ENCODE measurements at regions not wholly inside any gene's neighbourhood (a gene's known extent, or its start where the extent isn't known, plus 50 kb on each side); places are given as distances from the start of the nearest gene placed in this dataset.

GRCh38 chr4:34289962-34290361, 1954.4 kb downstream of the ARAP2 start:
- no peak overlapping the region for H2BK5ac ChIP-seq (ENCODE audit: low read depth, low read length, poor library complexity, severe bottlenecking)
- H2BK15ac ChIP-seq (ENCODE audit: low read depth, poor library complexity, severe bottlenecking), result no peak overlapping the region
- H3K4me2 ChIP-seq (ENCODE audit: low read length, poor library complexity, severe bottlenecking), result no peak overlapping the region
- peak overlapping the region; percentile 31 for H3K9ac ChIP-seq (ENCODE audit: low read length)
- no peak overlapping the region for H3K4ac ChIP-seq (ENCODE audit: low read depth in 1 of 2, low read length in 2 of 2)
- no peak overlapping the region for H2BK12ac ChIP-seq (ENCODE audit: low read length in 2 of 2)
- H2AFZ ChIP-seq (ENCODE audit: low read depth, low read length), result no peak overlapping the region
- no peak overlapping the region for H3K4me3 ChIP-seq (ENCODE audit: insufficient read depth in 1 of 2, low read depth in 1 of 2, low read length in 2 of 2)
- H3K79me1 ChIP-seq (replicated peaks; ENCODE audit: low read length, poor library complexity, severe bottlenecking), result no peaks in the 10 kb centered on the region
- no peak overlapping the region for H4K8ac ChIP-seq (ENCODE audit: low read length)
- no peaks in the 10 kb centered on the region for H3K27me3 ChIP-seq (ENCODE audit: control insufficient read depth in 1 of 2, insufficient read depth in 1 of 2, low read length in 2 of 2)
- no peak for DNase-seq
- H3K36me3 ChIP-seq (ENCODE audit: control insufficient read depth in 1 of 2, insufficient read depth in 2 of 2, low read depth in 1 of 2, low read length in 2 of 2), result no peaks in the 10 kb centered on the region
- H3K4me1 ChIP-seq (ENCODE audit: control insufficient read depth, insufficient read depth, low read depth, low read length), result no peaks in the 10 kb centered on the region
- no peak overlapping the region for H4K91ac ChIP-seq (ENCODE audit: low read length)
- H3K23ac ChIP-seq (ENCODE audit: low read length in 2 of 2), result no peak overlapping the region
- H3K27ac ChIP-seq (ENCODE audit: low read length, poor library complexity, severe bottlenecking), result no peak overlapping the region
- H2AK5ac ChIP-seq (ENCODE audit: low read length, severe bottlenecking), result no peak overlapping the region
- no peak overlapping the region for H3K14ac ChIP-seq (ENCODE audit: low read length in 2 of 2)
- no peak overlapping the region for H2BK120ac ChIP-seq (ENCODE audit: low read depth, low read length)
- no peaks in the 10 kb centered on the region for H3K9me3 ChIP-seq (ENCODE audit: control insufficient read depth, low read length)
- H3K18ac ChIP-seq (ENCODE audit: low read depth in 1 of 2, low read length in 2 of 2), result no peak overlapping the region

GRCh38 chr4:34293459-34293858, 1950.9 kb downstream of the ARAP2 start:
- H4K91ac ChIP-seq (ENCODE audit: low read length), result no peak overlapping the region

GRCh38 chr4:34309383-34309906, 1934.9 kb downstream of the ARAP2 start:
- Histone ChIP-seq H3K18ac (ENCODE audit: low read depth in 1 of 2, low read length in 2 of 2) (no peak overlapping the region), H3K23ac (ENCODE audit: low read length in 2 of 2) (no peak overlapping the region), H2AK5ac (ENCODE audit: low read length, severe bottlenecking) (no peak overlapping the region), H3K4me1 (ENCODE audit: control insufficient read depth, insufficient read depth, low read depth, low read length) (no peaks in the 10 kb centered on the region), H2BK5ac (ENCODE audit: low read depth, low read length, poor library complexity, severe bottlenecking) (no peak overlapping the region), H3K79me1 (replicated peaks; ENCODE audit: low read length, poor library complexity, severe bottlenecking) (no peaks in the 10 kb centered on the region), H3K27me3 (ENCODE audit: control insufficient read depth in 1 of 2, insufficient read depth in 1 of 2, low read length in 2 of 2) (no peaks in the 10 kb centered on the region), H2BK120ac (ENCODE audit: low read depth, low read length) (no peak overlapping the region), H2BK12ac (ENCODE audit: low read length in 2 of 2) (no peak overlapping the region), H2AFZ (ENCODE audit: low read depth, low read length) (no peak overlapping the region), H3K9me3 (ENCODE audit: control insufficient read depth, low read length) (no peaks in the 10 kb centered on the region), H3K4me3 (ENCODE audit: insufficient read depth in 1 of 2, low read depth in 1 of 2, low read length in 2 of 2) (no peak overlapping the region), H3K14ac (ENCODE audit: low read length in 2 of 2) (no peak overlapping the region), H3K9ac (ENCODE audit: low read length) (no peak overlapping the region), H2BK15ac (ENCODE audit: low read depth, poor library complexity, severe bottlenecking) (no peak overlapping the region), H3K4ac (ENCODE audit: low read depth in 1 of 2, low read length in 2 of 2) (no peak overlapping the region), H3K27ac (ENCODE audit: low read length, poor library complexity, severe bottlenecking) (no peak overlapping the region), H4K91ac (ENCODE audit: low read length) (no peak overlapping the region), H3K4me2 (ENCODE audit: low read length, poor library complexity, severe bottlenecking) (no peak overlapping the region), H3K36me3 (ENCODE audit: control insufficient read depth in 1 of 2, insufficient read depth in 2 of 2, low read depth in 1 of 2, low read length in 2 of 2) (no peaks in the 10 kb centered on the region), H4K8ac (ENCODE audit: low read length) (no peak overlapping the region)
- DNase-seq, result no peak

More at GRCh38 chr4:34293459-34293858, 1950.9 kb downstream of the ARAP2 start:
- Histone ChIP-seq H3K36me3 (ENCODE audit: control insufficient read depth in 1 of 2, insufficient read depth in 2 of 2, low read depth in 1 of 2, low read length in 2 of 2) (no peaks in the 10 kb centered on the region), H3K27ac (ENCODE audit: low read length, poor library complexity, severe bottlenecking) (no peak overlapping the region), H2AK5ac (ENCODE audit: low read length, severe bottlenecking) (no peak overlapping the region), H2BK15ac (ENCODE audit: low read depth, poor library complexity, severe bottlenecking) (no peak overlapping the region), H4K8ac (ENCODE audit: low read length) (no peak overlapping the region), H3K18ac (ENCODE audit: low read depth in 1 of 2, low read length in 2 of 2) (no peak overlapping the region), H3K4me2 (ENCODE audit: low read length, poor library complexity, severe bottlenecking) (no peak overlapping the region), H3K4ac (ENCODE audit: low read depth in 1 of 2, low read length in 2 of 2) (no peak overlapping the region), H2BK12ac (ENCODE audit: low read length in 2 of 2) (no peak overlapping the region), H3K4me3 (ENCODE audit: insufficient read depth in 1 of 2, low read depth in 1 of 2, low read length in 2 of 2) (no peak overlapping the region), H3K79me1 (replicated peaks; ENCODE audit: low read length, poor library complexity, severe bottlenecking) (no peaks in the 10 kb centered on the region), H2BK120ac (ENCODE audit: low read depth, low read length) (no peak overlapping the region), H2AFZ (ENCODE audit: low read depth, low read length) (no peak overlapping the region), H3K4me1 (ENCODE audit: control insufficient read depth, insufficient read depth, low read depth, low read length) (no peaks in the 10 kb centered on the region), H3K9me3 (ENCODE audit: control insufficient read depth, low read length) (no peaks in the 10 kb centered on the region), H2BK5ac (ENCODE audit: low read depth, low read length, poor library complexity, severe bottlenecking) (no peak overlapping the region), H3K27me3 (ENCODE audit: control insufficient read depth in 1 of 2, insufficient read depth in 1 of 2, low read length in 2 of 2) (no peaks in the 10 kb centered on the region), H3K9ac (ENCODE audit: low read length) (no peak overlapping the region), H3K14ac (ENCODE audit: low read length in 2 of 2) (no peak overlapping the region), H3K23ac (ENCODE audit: low read length in 2 of 2) (no peak overlapping the region)
- DNase-seq, result no peak

- Histone ChIP-seq H3K79me1 (replicated peaks; ENCODE audit: low read length, poor library complexity, severe bottlenecking) (no peaks in the 10 kb centered on the region), H2AK5ac (ENCODE audit: low read length, severe bottlenecking) (no peak overlapping the region), H3K4me1 (ENCODE audit: control insufficient read depth, insufficient read depth, low read depth, low read length) (no peaks in the 10 kb centered on the region), H3K9ac (ENCODE audit: low read length) (no peak overlapping the region), H3K23ac (ENCODE audit: low read length in 2 of 2) (no peak overlapping the region), H4K8ac (ENCODE audit: low read length) (no peak overlapping the region), H3K18ac (ENCODE audit: low read depth in 1 of 2, low read length in 2 of 2) (no peak overlapping the region), H2BK120ac (ENCODE audit: low read depth, low read length) (no peak overlapping the region), H3K4me3 (ENCODE audit: insufficient read depth in 1 of 2, low read depth in 1 of 2, low read length in 2 of 2) (no peak overlapping the region), H3K27me3 (ENCODE audit: control insufficient read depth in 1 of 2, insufficient read depth in 1 of 2, low read length in 2 of 2) (no peaks in the 10 kb centered on the region), H2BK5ac (ENCODE audit: low read depth, low read length, poor library complexity, severe bottlenecking) (no peak overlapping the region), H3K14ac (ENCODE audit: low read length in 2 of 2) (no peak overlapping the region), H3K4me2 (ENCODE audit: low read length, poor library complexity, severe bottlenecking) (no peak overlapping the region), H2BK15ac (ENCODE audit: low read depth, poor library complexity, severe bottlenecking) (no peak overlapping the region), H3K9me3 (ENCODE audit: control insufficient read depth, low read length) (no peaks in the 10 kb centered on the region), H2BK12ac (ENCODE audit: low read length in 2 of 2) (no peak overlapping the region), H4K91ac (ENCODE audit: low read length) (no peak overlapping the region), H3K36me3 (ENCODE audit: control insufficient read depth in 1 of 2, insufficient read depth in 2 of 2, low read depth in 1 of 2, low read length in 2 of 2) (no peaks in the 10 kb centered on the region), H3K27ac (ENCODE audit: low read length, poor library complexity, severe bottlenecking) (no peak overlapping the region), H2AFZ (ENCODE audit: low read depth, low read length) (no peak overlapping the region), H3K4ac (ENCODE audit: low read depth in 1 of 2, low read length in 2 of 2) (no peak overlapping the region)
- no peak for DNase-seq
Measured at GRCh38 chr4:34318773-34319172, 1925.5 kb downstream of the ARAP2 start.
